ENCODE measurements at regions not wholly inside any gene's neighbourhood (a gene's known extent, or its start where the extent isn't known, plus 50 kb on each side); places are given as distances from the start of the nearest gene placed in this dataset.

- no peak overlapping the region for H3K4me3 ChIP-seq
- H3K27me3 ChIP-seq, result no peaks in the 10 kb centered on the region
- DNase-seq, result no peak
- intact Hi-C loops (cut with DNase I), result no loop called here
- no peak overlapping the region for H3K27ac ChIP-seq
- no peaks in the 10 kb centered on the region for H3K36me3 ChIP-seq
- TF ChIP-seq EP300 (IDR thresholded peaks at IDR 0.05) (no peak), CTCF (IDR thresholded peaks at IDR 0.05) (no peak), POLR2A (IDR thresholded peaks at IDR 0.05) (no peak)
- 63 to 68% (median 66%) methylated on average over 2 of the region's 2 CpGs for WGBS, 3 donors
- no peaks in the 10 kb centered on the region for H3K4me1 ChIP-seq (ENCODE audit: insufficient read depth)
- H3K9me3 ChIP-seq, result no peaks in the 10 kb centered on the region
These were observed 188.3 kb upstream of the MYL2 start for GRCh38 chr12:111108726-111109125.

GRCh38 chr12:111107392-111108178 lies 187.2 kb upstream of the MYL2 start:
- WGBS, 3 donors, result 56 to 60% (median 59%) methylated on average over 6 of the region's 6 CpGs
- intact Hi-C loops (cut with DNase I), result no loop called here

DNA sequence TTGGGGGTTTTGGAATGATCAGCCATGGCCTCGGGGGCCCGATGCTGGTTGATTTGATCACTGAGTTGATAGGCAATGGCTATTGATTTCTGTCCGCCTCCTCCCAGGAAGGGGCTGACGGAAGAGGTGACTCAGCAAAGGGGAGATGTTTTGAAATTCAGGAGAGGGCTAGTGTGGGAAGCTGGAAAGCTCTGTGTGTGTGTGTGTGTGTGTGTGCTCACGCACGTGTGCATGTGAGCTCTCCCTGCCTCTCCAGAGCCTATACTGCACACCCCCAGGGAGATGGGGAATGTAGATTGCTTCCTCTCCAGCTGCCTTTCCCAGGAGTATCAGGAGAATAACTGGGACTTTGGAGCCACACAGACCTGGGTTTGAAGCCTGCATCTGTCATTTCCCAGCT lies 184.9 kb upstream of the MYL2 start:
- Histone ChIP-seq H3K27me3 (no peaks in the 10 kb centered on the region), H3K9me3 (no peaks in the 10 kb centered on the region), H3K4me3 (no peak overlapping the region), H3K4me1 (ENCODE audit: insufficient read depth) (no peaks in the 10 kb centered on the region), H3K27ac (no peak overlapping the region), H3K36me3 (no peaks in the 10 kb centered on the region)
- TF ChIP-seq CTCF (IDR thresholded peaks at IDR 0.05) (no peak), EP300 (IDR thresholded peaks at IDR 0.05) (no peak), POLR2A (IDR thresholded peaks at IDR 0.05) (no peak)
- intact Hi-C loops (cut with DNase I), result no loop called here
- DNase-seq, result no peak
- WGBS, 3 donors, result 46 to 58% (median 56%) methylated on average over 6 of the region's 6 CpGs

More at GRCh38 chr12:111107392-111108178, 187.2 kb upstream of the MYL2 start:
- no peak overlapping the region for H3K27ac ChIP-seq
- no peak overlapping the region for H3K4me3 ChIP-seq
- TF ChIP-seq CTCF (IDR thresholded peaks at IDR 0.05), result no peak
- no peak for TF ChIP-seq POLR2A (IDR thresholded peaks at IDR 0.05)
- TF ChIP-seq EP300 (IDR thresholded peaks at IDR 0.05), result no peak
- no peak for DNase-seq
- no peaks in the 10 kb centered on the region for H3K9me3 ChIP-seq
- no peaks in the 10 kb centered on the region for H3K4me1 ChIP-seq (ENCODE audit: insufficient read depth)
- H3K27me3 ChIP-seq, result no peaks in the 10 kb centered on the region
- H3K36me3 ChIP-seq, result no peaks in the 10 kb centered on the region

DNA sequence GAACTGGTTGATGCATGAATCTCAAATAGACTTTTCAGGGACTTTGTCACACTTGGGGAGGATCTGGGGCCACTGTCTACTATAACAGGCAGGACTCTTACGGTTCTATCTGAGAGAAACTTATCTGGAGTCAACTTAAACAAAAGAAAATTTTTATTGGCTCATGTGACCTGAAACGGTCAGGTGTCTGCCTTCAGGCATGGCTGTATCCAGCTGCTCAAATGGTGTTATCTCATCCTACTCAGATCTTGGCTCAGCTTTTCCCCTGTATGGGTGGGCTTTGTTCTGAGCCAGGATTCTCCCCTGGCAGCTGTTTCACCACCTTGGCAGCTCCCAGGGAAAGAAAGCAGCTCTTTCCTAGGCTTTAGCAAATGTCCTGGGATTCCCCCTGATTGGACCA lies 183.2 kb upstream of the MYL2 start:
- Histone ChIP-seq H3K9me3 (no peaks in the 10 kb centered on the region), H3K27ac (no peak overlapping the region), H3K36me3 (no peaks in the 10 kb centered on the region), H3K4me1 (ENCODE audit: insufficient read depth) (no peaks in the 10 kb centered on the region), H3K4me3 (no peak overlapping the region), H3K27me3 (no peaks in the 10 kb centered on the region)
- no peak for TF ChIP-seq POLR2A (IDR thresholded peaks at IDR 0.05)
- TF ChIP-seq EP300 (IDR thresholded peaks at IDR 0.05), result no peak
- WGBS, 3 donors, result 16 to 24% (median 21%) methylated on average over 2 of the region's 2 CpGs
- intact Hi-C loops (cut with DNase I), result no loop called here
- no peak for DNase-seq

DNA sequence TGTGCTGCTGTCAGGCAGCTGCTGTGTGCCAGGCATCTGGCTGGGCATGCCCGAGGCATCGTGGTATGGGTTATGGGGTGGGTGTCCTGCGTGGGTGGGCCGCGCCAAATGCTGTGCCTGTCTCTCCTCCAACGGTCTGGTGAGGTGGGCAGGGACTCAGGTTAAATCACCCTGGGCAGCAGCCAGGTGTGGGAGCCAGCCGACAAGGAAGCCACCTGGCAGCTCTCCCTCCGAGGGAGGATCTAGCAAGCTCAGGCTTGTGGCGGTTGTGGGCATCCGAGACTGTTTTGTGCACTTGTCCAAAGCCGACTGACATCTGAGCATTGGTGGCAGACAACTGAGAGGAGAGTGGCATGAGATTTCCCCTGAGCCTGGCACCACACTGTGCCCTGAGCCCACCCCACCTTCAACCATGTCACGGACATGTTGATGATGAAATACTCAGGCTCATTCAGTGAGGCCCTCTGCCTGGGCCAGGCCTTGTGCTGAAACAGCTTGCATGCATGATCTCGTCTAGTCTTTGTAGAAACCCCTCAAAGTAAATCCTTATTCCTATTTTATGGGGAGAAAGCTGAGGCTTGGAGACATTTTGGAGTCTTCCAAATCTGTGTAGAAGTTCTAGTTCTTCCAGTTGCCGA lies 181.8 kb upstream of the MYL2 start:
- Histone ChIP-seq H3K4me1 (ENCODE audit: insufficient read depth) (no peaks in the 10 kb centered on the region), H3K27ac (no peak overlapping the region), H3K4me3 (no peak overlapping the region), H3K36me3 (no peaks in the 10 kb centered on the region), H3K27me3 (no peaks in the 10 kb centered on the region), H3K9me3 (no peaks in the 10 kb centered on the region)
- intact Hi-C loops (cut with DNase I), result no loop called here
- WGBS, 3 donors, result 47 to 61% (median 51%) methylated on average over 14 of the region's 14 CpGs
- DNase-seq, result no peak
- TF ChIP-seq EP300 (IDR thresholded peaks at IDR 0.05), result no peak
- no peak for TF ChIP-seq CTCF (IDR thresholded peaks at IDR 0.05)
- TF ChIP-seq POLR2A (IDR thresholded peaks at IDR 0.05), result no peak

Measured in ovary (tissue), 7 donors.